PFSK-1 (cell line): ENCODE measurements at regions not wholly inside any gene's neighbourhood (a gene's known extent, or its start where the extent isn't known, plus 50 kb on each side); places are given as distances from the start of the nearest gene placed in this dataset.

Source experiments
- FOXP2 ChIP-seq: optimal IDR thresholded peaks from 2 replicates; pipeline ENCODE3; 2011; ENCODE audit warnings: borderline replicate concordance, control low read depth, inconsistent platforms; ENCODE audit not compliant: insufficient read depth; ENCODE audit errors: extremely low read length, extremely low read depth
- POLR2AphosphoS5 ChIP-seq: IDR thresholded peaks from 2 replicates; pipeline ENCODE4 v1.6.1; 2012; ENCODE audit warnings: low read depth, mild to moderate bottlenecking, control low read depth, low read length, moderate library complexity
- REST ChIP-seq, 2 experiments: IDR thresholded peaks; 2 replicates each; pipeline versions ENCODE4 v1.6.1 to v1.8.0; 2011 to 2012; ENCODE audit warnings: low read depth in 2 of 2, low read length in 2 of 2, control low read depth in 1 of 2, inconsistent platforms in 1 of 2, mild to moderate bottlenecking in 1 of 2, moderate library complexity in 1 of 2; ENCODE audit not compliant: insufficient read depth in 1 of 2
- SIN3A ChIP-seq: IDR thresholded peaks from 2 replicates; pipeline ENCODE4 v1.6.1; 2012; ENCODE audit warnings: mild to moderate bottlenecking, low read length, moderate library complexity, borderline replicate concordance; ENCODE audit not compliant: insufficient read depth
- TAF1 ChIP-seq: IDR thresholded peaks from 2 replicates; pipeline ENCODE4 v1.6.1; 2012; ENCODE audit warnings: low read length, control low read depth, borderline replicate concordance; ENCODE audit not compliant: insufficient read depth

GRCh38 chr14:53896726-53897125 is 59.9 kb downstream of the BMP4 start:
- no peak for TF ChIP-seq SIN3A
- TF ChIP-seq POLR2AphosphoS5 = no peak

- TF ChIP-seq SIN3A (no peak), TAF1 (no peak), POLR2AphosphoS5 (no peak)
Measured at GRCh38 chr14:53894456-53894855, 62.2 kb downstream of the BMP4 start.

GRCh38 chr14:53893374-53893773 is 63.3 kb downstream of the BMP4 start:
- TF ChIP-seq FOXP2 = no peak
- TF ChIP-seq POLR2AphosphoS5 = no peak
- TF ChIP-seq REST (IDR thresholded peaks at IDR 0.05; ENCODE audit: insufficient read depth in 1 of 2, low read depth in 2 of 2, low read length in 2 of 2) = no peak
- TF ChIP-seq SIN3A = no peak
- no peak for TF ChIP-seq TAF1

- TF ChIP-seq FOXP2 (no peak), TAF1 (no peak), REST (IDR thresholded peaks at IDR 0.05; ENCODE audit: insufficient read depth in 1 of 2, low read depth in 2 of 2, low read length in 2 of 2) (no peak), SIN3A (no peak), POLR2AphosphoS5 (no peak)
Measured at GRCh38 chr14:53890611-53891101, 66.0 kb downstream of the BMP4 start.

GRCh38 chr14:53888535-53889386 is 67.9 kb downstream of the BMP4 start:
- TF ChIP-seq POLR2AphosphoS5 (no peak), REST (IDR thresholded peaks at IDR 0.05; ENCODE audit: insufficient read depth in 1 of 2, low read depth in 2 of 2, low read length in 2 of 2) (no peak), SIN3A (no peak), FOXP2 (no peak)

GRCh38 chr14:53885136-53885640 is 71.4 kb downstream of the BMP4 start:
- no peak for TF ChIP-seq FOXP2
- TF ChIP-seq REST (IDR thresholded peaks at IDR 0.05; ENCODE audit: insufficient read depth in 1 of 2, low read depth in 2 of 2, low read length in 2 of 2) = no peak
- no peak for TF ChIP-seq TAF1
- TF ChIP-seq SIN3A = no peak
- TF ChIP-seq POLR2AphosphoS5 = no peak
